Urinary bladder (tissue), 3 donors: ENCODE measurements at regions not wholly inside any gene's neighbourhood (a gene's known extent, or its start where the extent isn't known, plus 50 kb on each side); places are given as distances from the start of the nearest gene placed in this dataset.
"Not testable (repeated sequence)": the region's sequence is repeated elsewhere in the genome, so short reads cannot be mapped to it uniquely, and the experiment has no call there.

ENCODE experiments used
- DNase-seq: peaks from one replicate; pipeline ENCODE4 v3.0.0-alpha.2; 2015; ENCODE audit errors: extremely low spot score
- H3K27ac ChIP-seq: one replicate; pipeline ENCODE4 v1.5.1; 2013; ENCODE audit warnings: low read depth, mild to moderate bottlenecking, moderate library complexity
- H3K36me3 ChIP-seq: one replicate; pipeline ENCODE4 v1.6.1; 2013; ENCODE audit warnings: mild to moderate bottlenecking, moderate library complexity; ENCODE audit not compliant: insufficient read depth
- H3K4me1 ChIP-seq: one replicate; pipeline ENCODE4 v1.6.1; 2013; ENCODE audit warnings: mild to moderate bottlenecking, moderate library complexity; ENCODE audit not compliant: insufficient read depth
- H3K4me3 ChIP-seq: one replicate; pipeline ENCODE4 v1.5.1; 2013; ENCODE audit warnings: low read depth, low read length
- WGBS: extraction: QIAGEN DNeasy Blood & Tissue Kit; methylation state at CpG from one replicate; pipeline ENCODE4 v1.1.7; 2013; 5-methylcytosine and 5-hydroxymethylcytosine counted together
- donor health status: healthy with polysubstance abuse.
- donor health status: healthy.

GRCh38 chr4:66931981-66932380 lies 613.3 kb downstream of the CENPC start:
- 96% methylated on average over 3 of the region's 3 CpGs for WGBS
- not testable (repeated sequence) for H3K36me3 ChIP-seq, DNase-seq, H3K4me3 ChIP-seq, H3K4me1 ChIP-seq, H3K27ac ChIP-seq

- H3K4me3 ChIP-seq, result no peak overlapping the region
- H3K27ac ChIP-seq, result no peak overlapping the region
- DNase-seq, result no peak
- H3K36me3 ChIP-seq, result no peaks in the 10 kb centered on the region
- no peaks in the 10 kb centered on the region for H3K4me1 ChIP-seq
These were observed 615.1 kb downstream of the CENPC start for GRCh38 chr4:66930206-66930605.

GRCh38 chr4:66929748-66930147 lies 615.6 kb downstream of the CENPC start:
- Histone ChIP-seq H3K4me3 (no peak overlapping the region), H3K36me3 (no peaks in the 10 kb centered on the region), H3K27ac (no peak overlapping the region), H3K4me1 (no peaks in the 10 kb centered on the region)
- no peak for DNase-seq
- 67% methylated on average over 1 of the region's 1 CpG for WGBS

DNA sequence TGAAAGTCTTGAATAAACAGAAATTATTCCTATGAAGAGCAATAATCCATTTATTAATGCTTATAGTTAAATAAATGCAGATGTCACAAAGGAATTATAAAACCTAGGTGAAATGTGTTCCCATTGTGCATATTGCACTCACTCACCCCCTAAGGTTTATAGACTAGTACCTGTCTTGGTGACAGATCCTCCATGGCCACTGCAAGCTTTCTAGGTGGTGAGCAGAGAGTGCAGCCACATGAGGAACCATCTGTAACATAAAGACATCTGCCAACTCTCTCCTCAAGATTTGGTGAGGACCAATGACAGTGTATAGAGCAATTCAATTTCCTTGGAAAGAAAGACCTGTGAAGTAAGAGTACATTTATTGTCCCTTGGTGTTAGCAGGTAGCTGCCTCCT lies 616.4 kb downstream of the CENPC start:
- not testable (repeated sequence) for H3K4me1 ChIP-seq, H3K4me3 ChIP-seq, H3K36me3 ChIP-seq, DNase-seq, H3K27ac ChIP-seq

GRCh38 chr4:66927937-66928336 lies 617.4 kb downstream of the CENPC start:
- Histone ChIP-seq H3K36me3 (no peaks in the 10 kb centered on the region), H3K4me1 (no peaks in the 10 kb centered on the region), H3K4me3 (no peak overlapping the region), H3K27ac (no peak overlapping the region)
- DNase-seq, result no peak
- WGBS, result 34% methylated on average over 3 of the region's 3 CpGs

GRCh38 chr4:66926687-66927086 lies 618.6 kb downstream of the CENPC start:
- 96% methylated on average over 3 of the region's 3 CpGs for WGBS
- no peak overlapping the region for H3K4me3 ChIP-seq
- H3K27ac ChIP-seq, result no peak overlapping the region
- no peaks in the 10 kb centered on the region for H3K36me3 ChIP-seq
- H3K4me1 ChIP-seq, result no peaks in the 10 kb centered on the region
- DNase-seq, result no peak

DNA sequence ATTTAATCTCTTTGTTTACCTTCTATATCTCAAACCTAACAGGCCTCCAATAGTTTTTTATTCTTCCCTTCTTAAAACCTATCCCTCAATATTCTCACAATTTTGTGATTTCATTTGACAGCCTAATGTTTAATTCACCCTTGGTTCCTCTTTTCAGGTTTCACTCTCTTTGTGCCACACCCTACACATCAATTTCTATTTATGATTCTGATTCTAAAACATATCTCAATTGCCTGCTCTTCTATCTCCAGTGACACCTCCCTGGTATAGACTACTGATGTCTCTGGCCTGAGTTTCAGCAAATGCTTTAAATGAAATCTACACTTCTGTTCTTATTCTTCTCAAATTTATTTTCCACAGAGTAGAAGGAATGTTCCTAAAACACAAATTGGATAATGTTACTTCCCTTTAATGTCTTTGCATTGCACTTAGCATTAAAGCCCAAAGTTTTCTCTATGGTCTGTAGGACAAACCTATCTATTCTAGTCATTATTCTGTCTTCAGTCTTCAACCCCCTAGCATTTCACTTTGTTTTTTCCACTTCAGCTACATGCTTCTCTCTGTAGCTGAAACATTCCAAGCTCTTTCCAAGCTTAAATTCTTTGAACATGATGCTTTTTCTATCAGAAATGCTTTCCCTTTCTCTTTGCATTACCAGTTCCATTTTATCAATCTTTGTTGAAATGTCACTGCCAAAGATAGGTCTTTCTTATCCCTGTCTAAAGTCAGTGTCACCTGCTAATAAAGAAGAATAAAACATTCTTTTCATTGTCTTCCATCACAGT lies 622.0 kb downstream of the CENPC start:
- Histone ChIP-seq H3K36me3 (no peaks in the 10 kb centered on the region), H3K27ac (no peak overlapping the region), H3K4me3 (no peak overlapping the region), H3K4me1 (no peaks in the 10 kb centered on the region)
- no peak for DNase-seq

DNA sequence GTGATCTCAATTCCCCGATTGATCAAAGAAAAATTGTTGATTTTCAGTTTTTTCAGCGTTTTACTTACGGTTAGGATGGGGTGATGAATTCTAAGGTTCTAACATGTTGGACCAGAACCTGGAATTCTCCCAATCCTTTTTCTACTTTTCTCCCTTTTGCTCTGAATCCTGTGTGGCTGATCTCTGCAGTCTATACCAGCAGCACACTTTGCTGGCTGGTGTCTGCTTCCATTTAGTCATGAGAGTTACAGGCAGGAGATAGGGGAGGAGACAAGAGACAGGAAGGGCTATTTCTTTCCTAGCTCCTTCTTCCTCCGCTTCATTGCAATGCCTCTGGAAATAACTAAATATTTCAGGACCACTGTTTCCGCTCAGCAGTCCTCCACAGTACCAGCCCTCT lies 623.9 kb downstream of the CENPC start:
- Histone ChIP-seq H3K27ac (no peak overlapping the region), H3K4me3 (no peak overlapping the region), H3K36me3 (no peaks in the 10 kb centered on the region), H3K4me1 (no peaks in the 10 kb centered on the region)
- 66% methylated on average over 5 of the region's 5 CpGs for WGBS
- no peak for DNase-seq

GRCh38 chr4:66920514-66920913 lies 624.8 kb downstream of the CENPC start:
- H3K27ac ChIP-seq, result no peak overlapping the region
- no peaks in the 10 kb centered on the region for H3K36me3 ChIP-seq
- H3K4me3 ChIP-seq, result no peak overlapping the region
- H3K4me1 ChIP-seq, result no peaks in the 10 kb centered on the region
- 80% methylated on average over 10 of the region's 10 CpGs for WGBS
- DNase-seq, result no peak

GRCh38 chr4:66911880-66912279 lies 633.4 kb downstream of the CENPC start:
- WGBS, result 35% methylated on average over 2 of the region's 2 CpGs
- Histone ChIP-seq H3K36me3 (no peaks in the 10 kb centered on the region), H3K4me3 (no peak overlapping the region), H3K27ac (no peak overlapping the region), H3K4me1 (no peaks in the 10 kb centered on the region)
- DNase-seq, result no peak

GRCh38 chr4:66906314-66906713 lies 639.0 kb downstream of the CENPC start:
- Histone ChIP-seq H3K4me1 (no peaks in the 10 kb centered on the region), H3K36me3 (no peaks in the 10 kb centered on the region), H3K4me3 (no peak overlapping the region), H3K27ac (no peak overlapping the region)
- DNase-seq, result no peak
- 29% methylated on average over 2 of the region's 2 CpGs for WGBS

DNA sequence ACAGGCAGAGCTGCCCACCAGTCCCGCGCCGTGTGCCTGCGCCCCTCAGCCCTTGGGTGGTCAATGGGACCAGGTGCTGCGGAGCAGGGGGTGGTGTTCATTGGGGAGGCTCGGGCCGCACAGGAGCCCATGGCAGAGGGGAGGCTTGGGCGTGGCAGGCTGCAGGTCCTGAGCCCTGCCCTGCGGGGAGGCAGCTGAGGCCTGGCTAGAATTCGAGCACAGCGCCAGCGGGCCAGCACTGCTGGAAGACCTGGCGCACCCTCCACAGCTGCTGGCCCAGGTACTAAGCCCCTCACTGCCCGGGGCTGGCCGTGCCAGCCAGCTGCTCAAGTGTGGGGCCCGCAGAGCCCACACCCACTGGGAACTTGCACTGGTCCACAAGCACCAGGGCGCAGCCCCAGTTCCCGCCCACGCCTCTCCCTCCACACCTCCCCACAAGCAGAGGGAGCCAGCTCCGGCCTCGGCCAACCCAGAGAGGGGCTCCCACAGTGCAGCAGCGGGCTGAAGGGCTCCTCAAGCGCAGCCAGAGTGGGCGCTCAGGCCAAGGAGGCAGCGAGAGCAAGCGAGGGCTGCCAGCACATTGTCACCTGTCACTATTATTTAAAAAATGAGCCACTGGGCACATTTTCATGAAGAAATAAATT lies 645.8 kb downstream of the CENPC start:
- no peak for DNase-seq
- H3K36me3 ChIP-seq, result no peaks in the 10 kb centered on the region
- no peak overlapping the region for H3K4me3 ChIP-seq
- no peaks in the 10 kb centered on the region for H3K4me1 ChIP-seq
- 96% methylated on average over 26 of the region's 26 CpGs for WGBS
- no peak overlapping the region for H3K27ac ChIP-seq

DNA sequence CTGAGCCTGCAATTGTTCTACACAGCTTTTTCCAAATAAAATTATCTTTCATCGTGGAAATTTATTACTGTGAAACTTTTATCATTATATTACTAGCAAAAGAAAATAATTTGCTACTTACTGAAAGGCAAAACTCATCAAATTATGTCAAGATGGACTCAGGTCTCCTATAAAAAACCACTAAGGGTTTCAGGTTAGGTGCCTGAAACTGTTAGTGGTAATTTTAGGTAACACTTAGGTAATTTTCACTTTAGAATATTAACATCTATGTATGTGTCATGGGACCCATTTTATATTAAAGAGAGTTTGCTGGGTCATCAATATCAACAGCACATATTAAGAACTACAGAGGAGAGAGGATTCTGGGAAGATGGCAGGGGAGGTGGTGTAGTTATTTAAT lies 651.5 kb downstream of the CENPC start:
- Histone ChIP-seq H3K4me3 (no peak overlapping the region), H3K36me3 (no peaks in the 10 kb centered on the region), H3K4me1 (no peaks in the 10 kb centered on the region), H3K27ac (no peak overlapping the region)
- DNase-seq, result no peak
- WGBS, result 80% methylated on average over 1 of the region's 1 CpG

DNA sequence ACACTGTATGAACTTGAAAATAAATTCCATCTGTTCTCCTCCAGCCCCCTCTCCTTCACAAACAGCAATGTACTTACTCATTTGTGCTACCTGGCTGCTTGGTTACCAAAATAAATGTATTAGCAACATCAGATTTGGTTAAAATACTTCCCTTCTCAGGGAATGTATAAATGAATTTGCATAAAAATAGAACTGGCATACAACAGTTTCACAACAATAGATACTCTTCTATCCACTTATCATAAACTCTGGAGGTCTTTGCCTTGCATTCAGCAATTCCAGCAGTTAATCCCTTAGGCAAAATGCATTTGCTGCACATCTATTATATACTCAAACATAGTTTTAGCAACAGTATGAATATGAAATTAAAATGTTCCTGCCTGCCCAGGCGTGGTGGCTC lies 658.2 kb downstream of the CENPC start:
- Histone ChIP-seq H3K36me3 (no peaks in the 10 kb centered on the region), H3K4me3 (no peak overlapping the region), H3K4me1 (no peaks in the 10 kb centered on the region), H3K27ac (no peak overlapping the region)
- DNase-seq, result no peak
- 85% methylated on average over 1 of the region's 1 CpG for WGBS
